ENCODE measurements at regions not wholly inside any gene's neighbourhood (a gene's known extent, or its start where the extent isn't known, plus 50 kb on each side); places are given as distances from the start of the nearest gene placed in this dataset.

GRCh38 chr4:28654618-28655017, 1794.0 kb downstream of the STIM2 start:
- DNase-seq (ENCODE audit: low spot score): no peak

GRCh38 chr4:28665306-28665705, 1804.7 kb downstream of the STIM2 start:
- no peak for DNase-seq (ENCODE audit: low spot score)

DNA sequence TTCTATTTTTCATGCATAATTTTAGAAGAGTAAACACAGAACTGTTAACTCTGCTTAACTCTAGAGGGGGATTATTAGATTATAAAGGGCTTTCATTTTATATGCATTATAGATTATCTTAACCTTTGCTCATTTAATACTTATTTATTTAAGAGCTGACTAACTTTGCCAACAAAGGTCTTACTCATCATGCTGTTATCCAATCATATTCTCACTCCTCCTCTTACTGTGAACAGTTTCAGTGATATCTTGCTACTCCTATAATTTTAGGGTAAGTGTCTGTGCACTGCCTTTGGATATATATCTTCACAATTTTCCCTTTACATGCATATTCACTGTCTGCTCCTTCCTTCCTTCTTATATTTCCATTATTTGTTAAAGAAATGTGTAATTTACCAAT, 1814.9 kb downstream of the STIM2 start:
- no peak for DNase-seq (ENCODE audit: low spot score)

GRCh38 chr4:28677808-28678207, 1817.2 kb downstream of the STIM2 start:
- DNase-seq (ENCODE audit: low spot score): no peak

DNA sequence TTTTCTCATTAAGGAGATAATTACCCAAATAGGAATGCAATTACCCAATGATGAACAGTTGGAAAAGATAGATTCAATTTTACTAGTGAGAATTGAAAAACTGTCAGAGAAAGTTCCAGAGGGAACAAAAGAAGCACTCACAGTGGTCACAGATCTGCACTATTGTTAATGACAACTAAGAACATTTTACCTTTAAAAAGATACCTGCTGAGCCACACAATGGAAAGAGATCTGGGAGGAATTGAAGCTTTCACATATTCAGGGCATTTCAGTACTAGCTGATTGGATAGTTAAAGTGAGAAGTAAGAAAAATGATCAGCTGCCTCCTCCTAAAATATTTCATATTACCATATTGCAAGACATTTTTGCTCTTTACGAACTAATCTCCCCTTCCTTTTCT, 1822.2 kb downstream of the STIM2 start:
- DNase-seq (ENCODE audit: low spot score): no peak

DNA sequence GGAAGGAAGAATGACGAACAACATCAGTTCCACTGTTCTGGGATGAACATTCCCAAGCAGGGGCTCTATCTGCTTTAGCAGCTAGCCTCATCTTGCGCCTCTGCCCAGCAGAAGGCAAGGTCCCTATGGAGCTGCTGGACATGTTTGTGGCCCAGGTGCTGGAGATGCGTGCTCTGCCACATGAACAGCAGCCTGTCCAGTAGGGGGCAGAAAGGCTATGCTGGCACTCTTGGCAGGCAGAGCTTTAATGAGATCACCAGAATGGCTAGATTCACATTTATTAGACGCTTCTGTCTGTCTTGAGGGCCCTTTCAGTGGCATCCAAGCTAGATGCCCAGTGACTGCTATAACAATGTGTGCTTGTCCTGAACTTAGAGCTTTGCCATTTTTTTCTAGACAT, 1826.0 kb downstream of the STIM2 start:
- peak; percentile 78 for DNase-seq (ENCODE audit: low spot score)

DNA sequence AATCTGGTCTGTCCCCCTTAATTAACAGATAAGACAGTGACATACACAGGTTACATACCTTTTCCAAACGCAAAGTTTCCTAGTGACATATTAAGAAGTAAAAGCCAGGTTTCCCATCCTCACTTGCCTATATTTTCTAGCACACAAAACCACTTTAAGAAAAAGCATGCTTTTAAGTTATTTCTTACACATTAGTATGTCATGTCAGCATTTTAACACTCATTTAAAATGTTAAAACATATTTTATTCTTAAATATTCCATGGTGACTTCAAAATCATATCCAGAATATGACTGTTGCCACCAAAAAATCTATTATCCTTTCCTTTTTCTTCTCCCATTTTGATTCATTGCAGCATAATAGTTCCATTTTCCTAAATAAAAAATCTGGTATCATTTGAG, 1830.2 kb downstream of the STIM2 start:
- DNase-seq (ENCODE audit: low spot score): no peak

GRCh38 chr4:28702571-28702970, 1841.9 kb downstream of the STIM2 start:
- no peak for DNase-seq (ENCODE audit: low spot score)

DNA sequence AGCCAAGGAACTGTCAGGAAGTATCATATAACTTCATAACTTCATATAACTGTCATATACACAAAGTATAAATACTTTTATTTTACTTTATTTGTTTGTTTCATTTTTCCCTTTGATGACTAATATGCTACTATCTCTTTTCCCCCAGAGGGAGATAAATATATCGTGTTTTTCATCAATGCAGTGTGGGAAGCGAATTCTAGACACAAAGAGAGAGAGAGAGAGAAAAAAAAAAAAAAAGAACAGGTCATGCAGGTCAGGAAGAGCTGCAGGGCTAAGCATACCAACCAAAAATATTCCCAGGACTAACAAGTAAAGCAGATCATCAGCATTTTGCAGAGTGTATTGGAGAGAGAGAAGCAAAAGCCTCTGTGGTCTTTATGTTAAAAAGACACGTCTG, 1849.2 kb downstream of the STIM2 start:
- no peak for DNase-seq (ENCODE audit: low spot score)

- DNase-seq (ENCODE audit: low spot score): no peak
Observed at GRCh38 chr4:28723371-28723770, 1862.7 kb downstream of the STIM2 start.

- DNase-seq (ENCODE audit: low spot score): no peak
Observed at GRCh38 chr4:28724239-28724638, 1863.6 kb downstream of the STIM2 start.

DNA sequence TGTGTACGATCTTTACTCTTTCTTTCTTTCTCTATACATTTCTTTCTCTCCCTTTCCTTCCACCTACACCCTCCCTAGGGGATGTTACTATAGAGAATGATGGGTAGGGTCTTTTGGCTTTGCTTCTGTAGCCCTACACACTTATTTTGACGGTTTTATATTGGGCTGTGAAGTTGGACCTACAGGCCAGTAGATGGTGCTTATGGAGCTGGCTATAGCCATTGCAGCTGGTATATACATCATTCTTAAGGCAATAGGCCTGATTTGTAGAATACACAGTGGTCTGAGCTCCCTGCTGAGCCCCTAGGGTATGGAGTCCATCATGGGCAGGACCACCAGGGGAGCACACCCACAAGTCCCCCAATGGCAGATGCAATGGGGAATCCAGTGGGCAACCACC, 1869.7 kb downstream of the STIM2 start:
- DNase-seq (ENCODE audit: low spot score): no peak

DNA sequence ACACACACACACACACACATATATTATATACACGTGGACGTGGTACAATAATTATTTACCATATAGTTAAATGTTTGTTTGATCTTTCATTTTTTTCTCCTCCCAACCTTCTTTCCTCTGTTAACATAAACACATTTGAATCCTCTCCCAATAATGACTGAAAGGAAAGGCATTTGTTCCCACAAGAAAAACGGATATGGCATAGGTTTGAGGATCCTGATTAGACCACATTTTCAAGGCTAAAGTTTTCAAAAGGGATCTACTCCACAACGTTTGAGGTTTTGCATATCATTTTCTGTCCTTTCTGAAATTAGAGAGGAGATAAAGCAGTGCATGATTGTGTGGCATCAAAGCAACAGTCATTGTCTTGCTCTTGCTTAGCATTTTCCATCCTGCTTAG, 1883.4 kb downstream of the STIM2 start:
- no peak for DNase-seq (ENCODE audit: low spot score)

- no peak for DNase-seq (ENCODE audit: low spot score)
Observed at GRCh38 chr4:28754376-28754775, 1893.7 kb downstream of the STIM2 start.

GRCh38 chr4:28755081-28755480, 1894.4 kb downstream of the STIM2 start:
- no peak for DNase-seq (ENCODE audit: low spot score)

GRCh38 chr4:28759064-28759463, 1898.4 kb downstream of the STIM2 start:
- DNase-seq (ENCODE audit: low spot score): no peak

DNA sequence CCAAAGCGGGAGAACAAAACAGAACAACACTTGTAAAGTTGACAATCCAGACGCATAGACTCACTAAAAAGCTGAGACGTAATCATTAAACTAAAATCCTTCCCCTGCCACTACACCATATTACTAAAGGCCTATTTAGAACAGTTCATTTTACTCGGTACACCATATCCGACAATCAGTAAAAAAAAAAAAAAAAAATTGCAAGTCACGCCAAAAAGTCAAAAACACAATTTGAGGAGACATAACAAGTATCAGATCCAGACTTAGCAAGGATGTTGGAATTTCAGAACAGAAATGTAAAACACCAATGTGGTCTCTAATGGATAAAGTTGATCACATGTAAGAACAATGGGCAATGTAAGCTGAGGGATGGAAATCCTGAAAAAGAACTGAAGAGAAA, 1899.4 kb downstream of the STIM2 start:
- DNase-seq (ENCODE audit: low spot score): no peak

DNA sequence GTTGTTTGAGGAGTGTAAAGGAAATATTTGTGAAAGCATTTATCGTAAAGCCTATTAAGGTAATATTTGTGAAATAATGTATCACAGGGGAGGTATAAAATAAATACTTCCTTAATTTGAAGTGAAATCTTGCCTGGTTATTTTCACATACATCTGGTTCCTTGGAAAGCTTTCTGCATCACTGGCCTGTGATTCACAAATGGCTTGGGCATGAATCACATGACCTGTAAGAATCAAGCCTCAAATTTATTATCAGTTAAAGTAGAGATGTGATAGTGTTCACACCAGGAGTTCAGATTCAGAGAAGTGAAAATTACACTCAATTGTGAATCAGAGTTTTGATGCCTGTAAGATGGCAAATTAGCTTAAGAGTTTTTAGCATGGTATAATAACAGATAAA, 1911.4 kb downstream of the STIM2 start:
- no peak for DNase-seq (ENCODE audit: low spot score)

GRCh38 chr4:28772788-28773187, 1912.1 kb downstream of the STIM2 start:
- no peak for DNase-seq (ENCODE audit: low spot score)

- DNase-seq (ENCODE audit: low spot score): no peak
Observed at GRCh38 chr4:28774344-28774743, 1913.7 kb downstream of the STIM2 start.

GRCh38 chr4:28776004-28776403, 1915.4 kb downstream of the STIM2 start:
- no peak for DNase-seq (ENCODE audit: low spot score)

GRCh38 chr4:28784188-28784587, 1923.5 kb downstream of the STIM2 start:
- no peak for DNase-seq (ENCODE audit: low spot score)

- no peak for DNase-seq (ENCODE audit: low spot score)
Observed at GRCh38 chr4:28787947-28788346, 1927.3 kb downstream of the STIM2 start.

GRCh38 chr4:28788929-28789490, 1928.4 kb downstream of the STIM2 start:
- DNase-seq (ENCODE audit: low spot score): no peak
